ENCODE measurements at regions not wholly inside any gene's neighbourhood (a gene's known extent, or its start where the extent isn't known, plus 50 kb on each side); places are given as distances from the start of the nearest gene placed in this dataset.

GRCh38 chr11:87405356-87405755 lies 367.6 kb downstream of the TMEM135 start (continued):
- TF ChIP-seq EP300 (IDR thresholded peaks at IDR 0.05; ENCODE audit: borderline replicate concordance in 1 of 2, low read depth in 2 of 2, low read length in 2 of 2), result no peak
- TF ChIP-seq SRF (IDR thresholded peaks at IDR 0.05; ENCODE audit: low read depth, low read length), result no peak
- TF ChIP-seq, protein P1, sequence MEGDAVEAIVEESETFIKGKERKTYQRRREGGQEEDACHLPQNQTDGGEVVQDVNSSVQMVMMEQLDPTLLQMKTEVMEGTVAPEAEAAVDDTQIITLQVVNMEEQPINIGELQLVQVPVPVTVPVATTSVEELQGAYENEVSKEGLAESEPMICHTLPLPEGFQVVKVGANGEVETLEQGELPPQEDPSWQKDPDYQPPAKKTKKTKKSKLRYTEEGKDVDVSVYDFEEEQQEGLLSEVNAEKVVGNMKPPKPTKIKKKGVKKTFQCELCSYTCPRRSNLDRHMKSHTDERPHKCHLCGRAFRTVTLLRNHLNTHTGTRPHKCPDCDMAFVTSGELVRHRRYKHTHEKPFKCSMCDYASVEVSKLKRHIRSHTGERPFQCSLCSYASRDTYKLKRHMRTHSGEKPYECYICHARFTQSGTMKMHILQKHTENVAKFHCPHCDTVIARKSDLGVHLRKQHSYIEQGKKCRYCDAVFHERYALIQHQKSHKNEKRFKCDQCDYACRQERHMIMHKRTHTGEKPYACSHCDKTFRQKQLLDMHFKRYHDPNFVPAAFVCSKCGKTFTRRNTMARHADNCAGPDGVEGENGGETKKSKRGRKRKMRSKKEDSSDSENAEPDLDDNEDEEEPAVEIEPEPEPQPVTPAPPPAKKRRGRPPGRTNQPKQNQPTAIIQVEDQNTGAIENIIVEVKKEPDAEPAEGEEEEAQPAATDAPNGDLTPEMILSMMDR (IDR thresholded peaks at IDR 0.05; ENCODE audit: control extremely low read depth in 1 of 3, insufficient read depth in 1 of 3, low read depth in 1 of 3, low read length in 3 of 3), result no peak
